ENCODE measurements at regions not wholly inside any gene's neighbourhood (a gene's known extent, or its start where the extent isn't known, plus 50 kb on each side); places are given as distances from the start of the nearest gene placed in this dataset.
A peak's percentile ranks its signal among the peaks of the same experiment; 100 is the strongest.

GRCh38 chr1:223011505-223011856, 131.6 kb downstream of the TLR5 start:
- H3K9me3 ChIP-seq (ENCODE audit: insufficient read depth, low read depth, low read length), result no peaks in the 10 kb centered on the region
- no peaks in the 10 kb centered on the region for H3K36me3 ChIP-seq (ENCODE audit: insufficient read depth, low read length)
- peaks cover 22% of the 10 kb centered on the region for H3K4me1 Mint-ChIP-seq (ENCODE audit: low read depth, unreplicated experiment)
- no peak overlapping the region for H3K27ac Mint-ChIP-seq (ENCODE audit: unreplicated experiment)
- no peak overlapping the region for H3K4me3 ChIP-seq (ENCODE audit: insufficient read depth, low read depth, low read length)
- no peaks in the 10 kb centered on the region for H3K27me3 Mint-ChIP-seq (ENCODE audit: low read depth, unreplicated experiment)
- no peaks in the 10 kb centered on the region for H3K9me3 Mint-ChIP-seq (ENCODE audit: unreplicated experiment)
- peaks cover under 1% of the 10 kb centered on the region for H3K36me3 Mint-ChIP-seq (ENCODE audit: low read depth, unreplicated experiment)
- H3K27ac ChIP-seq (ENCODE audit: low read depth, low read length), result no peak overlapping the region
- no peaks in the 10 kb centered on the region for H4K20me1 ChIP-seq (ENCODE audit: insufficient read depth, low read length)
- peak; percentile 6 for DNase-seq (ENCODE audit: low read depth)
- FAIRE-seq, result no peak
- H3K9ac ChIP-seq (ENCODE audit: low read length), result no peak overlapping the region
- H3K4me3 Mint-ChIP-seq (ENCODE audit: unreplicated experiment), result peak overlapping the region; percentile 45
- H3K4me1 ChIP-seq (ENCODE audit: insufficient read depth, low read length), result no peaks in the 10 kb centered on the region
- peak overlapping the region; percentile 56 for H3K4me2 ChIP-seq (ENCODE audit: low read length)
- H2AFZ ChIP-seq (ENCODE audit: low read depth, low read length), result no peak overlapping the region
- peaks cover 7% of the 10 kb centered on the region for H3K27me3 ChIP-seq (ENCODE audit: insufficient read depth, low read length)
- no peaks in the 10 kb centered on the region for H3K79me2 ChIP-seq (ENCODE audit: insufficient read depth, low read length)
- TF ChIP-seq EZH2 (IDR thresholded peaks at IDR 0.05; ENCODE audit: insufficient read depth, low read length), result no peak

- Mint-ChIP-seq H3K4me1 (ENCODE audit: low read depth, unreplicated experiment) (peaks cover 17% of the 10 kb centered on the region), H3K9me3 (ENCODE audit: unreplicated experiment) (no peaks in the 10 kb centered on the region), H3K4me3 (ENCODE audit: unreplicated experiment) (no peak overlapping the region), H3K27me3 (ENCODE audit: low read depth, unreplicated experiment) (no peaks in the 10 kb centered on the region), H3K36me3 (ENCODE audit: low read depth, unreplicated experiment) (no peaks in the 10 kb centered on the region), H3K27ac (ENCODE audit: unreplicated experiment) (no peak overlapping the region)
- Histone ChIP-seq H3K27me3 (ENCODE audit: insufficient read depth, low read length) (peaks cover 7% of the 10 kb centered on the region), H3K9ac (ENCODE audit: low read length) (no peak overlapping the region), H3K4me1 (ENCODE audit: insufficient read depth, low read length) (no peaks in the 10 kb centered on the region), H3K79me2 (ENCODE audit: insufficient read depth, low read length) (no peaks in the 10 kb centered on the region), H3K36me3 (ENCODE audit: insufficient read depth, low read length) (no peaks in the 10 kb centered on the region), H3K4me3 (ENCODE audit: insufficient read depth, low read depth, low read length) (no peak overlapping the region), H3K9me3 (ENCODE audit: insufficient read depth, low read depth, low read length) (no peaks in the 10 kb centered on the region), H3K27ac (ENCODE audit: low read depth, low read length) (no peak overlapping the region), H3K4me2 (ENCODE audit: low read length) (no peak overlapping the region), H2AFZ (ENCODE audit: low read depth, low read length) (no peak overlapping the region), H4K20me1 (ENCODE audit: insufficient read depth, low read length) (no peaks in the 10 kb centered on the region)
- DNase-seq (ENCODE audit: low read depth) (no peak), FAIRE-seq (no peak)
- TF ChIP-seq EZH2 (IDR thresholded peaks at IDR 0.05; ENCODE audit: insufficient read depth, low read length), result no peak
- TF ChIP-seq, protein P1, sequence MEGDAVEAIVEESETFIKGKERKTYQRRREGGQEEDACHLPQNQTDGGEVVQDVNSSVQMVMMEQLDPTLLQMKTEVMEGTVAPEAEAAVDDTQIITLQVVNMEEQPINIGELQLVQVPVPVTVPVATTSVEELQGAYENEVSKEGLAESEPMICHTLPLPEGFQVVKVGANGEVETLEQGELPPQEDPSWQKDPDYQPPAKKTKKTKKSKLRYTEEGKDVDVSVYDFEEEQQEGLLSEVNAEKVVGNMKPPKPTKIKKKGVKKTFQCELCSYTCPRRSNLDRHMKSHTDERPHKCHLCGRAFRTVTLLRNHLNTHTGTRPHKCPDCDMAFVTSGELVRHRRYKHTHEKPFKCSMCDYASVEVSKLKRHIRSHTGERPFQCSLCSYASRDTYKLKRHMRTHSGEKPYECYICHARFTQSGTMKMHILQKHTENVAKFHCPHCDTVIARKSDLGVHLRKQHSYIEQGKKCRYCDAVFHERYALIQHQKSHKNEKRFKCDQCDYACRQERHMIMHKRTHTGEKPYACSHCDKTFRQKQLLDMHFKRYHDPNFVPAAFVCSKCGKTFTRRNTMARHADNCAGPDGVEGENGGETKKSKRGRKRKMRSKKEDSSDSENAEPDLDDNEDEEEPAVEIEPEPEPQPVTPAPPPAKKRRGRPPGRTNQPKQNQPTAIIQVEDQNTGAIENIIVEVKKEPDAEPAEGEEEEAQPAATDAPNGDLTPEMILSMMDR (IDR thresholded peaks at IDR 0.05; ENCODE audit: insufficient read depth, low read depth, low read length), result no peak
Measured at GRCh38 chr1:223012176-223012788, 130.8 kb downstream of the TLR5 start.

GRCh38 chr1:223012938-223013337, 130.1 kb downstream of the TLR5 start:
- Histone ChIP-seq H3K9me3 (ENCODE audit: insufficient read depth, low read depth, low read length) (no peaks in the 10 kb centered on the region), H3K79me2 (ENCODE audit: insufficient read depth, low read length) (no peaks in the 10 kb centered on the region), H3K36me3 (ENCODE audit: insufficient read depth, low read length) (no peaks in the 10 kb centered on the region), H3K4me3 (ENCODE audit: insufficient read depth, low read depth, low read length) (no peak overlapping the region), H3K4me2 (ENCODE audit: low read length) (no peak overlapping the region), H3K27me3 (ENCODE audit: insufficient read depth, low read length) (peaks cover 7% of the 10 kb centered on the region), H3K9ac (ENCODE audit: low read length) (no peak overlapping the region), H4K20me1 (ENCODE audit: insufficient read depth, low read length) (no peaks in the 10 kb centered on the region), H2AFZ (ENCODE audit: low read depth, low read length) (no peak overlapping the region), H3K4me1 (ENCODE audit: insufficient read depth, low read length) (no peaks in the 10 kb centered on the region), H3K27ac (ENCODE audit: low read depth, low read length) (no peak overlapping the region)
- no peaks in the 10 kb centered on the region for H3K36me3 Mint-ChIP-seq (ENCODE audit: low read depth, unreplicated experiment)
- TF ChIP-seq, protein P1 (IDR thresholded peaks at IDR 0.05; ENCODE audit: insufficient read depth, low read depth, low read length), result no peak
- TF ChIP-seq EZH2 (IDR thresholded peaks at IDR 0.05; ENCODE audit: insufficient read depth, low read length), result no peak
- FAIRE-seq, result no peak
- H3K27me3 Mint-ChIP-seq (ENCODE audit: low read depth, unreplicated experiment), result no peaks in the 10 kb centered on the region
- H3K4me3 Mint-ChIP-seq (ENCODE audit: unreplicated experiment), result no peak overlapping the region
- no peaks in the 10 kb centered on the region for H3K9me3 Mint-ChIP-seq (ENCODE audit: unreplicated experiment)
- DNase-seq (ENCODE audit: low read depth), result no peak
- H3K4me1 Mint-ChIP-seq (ENCODE audit: low read depth, unreplicated experiment), result peaks cover 15% of the 10 kb centered on the region
- H3K27ac Mint-ChIP-seq (ENCODE audit: unreplicated experiment), result no peak overlapping the region
